Spleen (tissue), 7 donors: ENCODE measurements at regions not wholly inside any gene's neighbourhood (a gene's known extent, or its start where the extent isn't known, plus 50 kb on each side); places are given as distances from the start of the nearest gene placed in this dataset.
A peak's percentile ranks its signal among the peaks of the same experiment; 100 is the strongest.

Experiments
- CTCF ChIP-seq, 11 experiments: fragments of 200-600 bp in 7 of 11; fragments of 450-650 bp in 4 of 11; sonication (generic) in 4 of 11; IDR thresholded peaks in 8 of 11; conservative IDR thresholded peaks in 3 of 11; 1 replicate in 7 of 11; 2 replicates in 4 of 11; pipeline versions ENCODE4 v1.4.0 to v1.8.0; 2016 to 2021; ENCODE audit warnings: antibody characterized with exemption in 11 of 11, inconsistent platforms in 4 of 11, mild to moderate bottlenecking in 1 of 11
- POLR2A ChIP-seq, 3 donors: fragments of 450-650 bp; IDR thresholded peaks; one replicate each; pipeline ENCODE4 v1.5.1; 2017; ENCODE audit warnings: antibody characterized with exemption in 3 of 3, mild to moderate bottlenecking in 1 of 3
- donor health status: DM: no; HTN: no; CAD: no; lungs with moderate emphysema.
- donor health status: DM: no; HTN: no; CAD: no.
- donor health status: DM: no; HTN: no; CAD: no.

- TF ChIP-seq CTCF (IDR thresholded peaks at IDR 0.05 in 8 of 11, conservative IDR thresholded peaks at IDR 0.05 in 3 of 11) (no peak), POLR2A (IDR thresholded peaks at IDR 0.05) (peak; percentile 43 to 93 (median 89))
Observed at GRCh38 chr4:184537269-184538022, 63.1 kb upstream of the IRF2 start.
